GM12865 (cell line): ENCODE measurements at regions not wholly inside any gene's neighbourhood (a gene's known extent, or its start where the extent isn't known, plus 50 kb on each side); places are given as distances from the start of the nearest gene placed in this dataset.
A peak's percentile ranks its signal among the peaks of the same experiment; 100 is the strongest.

ENCODE experiments used
- DNase-seq: peaks from one replicate; pipeline ENCODE4 v3.0.0; 2010; ENCODE audit warnings: low read depth
- H3K4me3 ChIP-seq: 2 replicates; pipeline ENCODE4 v1.5.1; 2011; ENCODE audit warnings: mild to moderate bottlenecking, low read depth, low read length, control low read depth
- CTCF ChIP-seq: IDR thresholded peaks from 2 replicates; pipeline ENCODE4 v1.5.1; 2011; ENCODE audit warnings: low read length, control low read depth, low read depth, inconsistent platforms; ENCODE audit not compliant: insufficient read depth; ENCODE audit errors: missing control alignments

- no peak for TF ChIP-seq CTCF
- DNase-seq: no peak
- H3K4me3 ChIP-seq: no peak overlapping the region
These were observed 54.9 kb upstream of the UNC5B start for GRCh38 chr10:71157435-71157834.

GRCh38 chr10:71158251-71158650 lies 54.1 kb upstream of the UNC5B start:
- no peak for DNase-seq
- H3K4me3 ChIP-seq: no peak overlapping the region
- no peak for TF ChIP-seq CTCF

GRCh38 chr10:71158902-71159301 lies 53.5 kb upstream of the UNC5B start:
- no peak overlapping the region for H3K4me3 ChIP-seq
- DNase-seq: no peak
- no peak for TF ChIP-seq CTCF

GRCh38 chr10:71159892-71160291 lies 52.5 kb upstream of the UNC5B start:
- no peak overlapping the region for H3K4me3 ChIP-seq
- no peak for DNase-seq
- TF ChIP-seq CTCF: no peak

- no peak for TF ChIP-seq CTCF
- peak; percentile 27 for DNase-seq
- no peak overlapping the region for H3K4me3 ChIP-seq
These were observed 50.9 kb upstream of the UNC5B start for GRCh38 chr10:71161425-71161824.
